ENCODE measurements at regions not wholly inside any gene's neighbourhood (a gene's known extent, or its start where the extent isn't known, plus 50 kb on each side); places are given as distances from the start of the nearest gene placed in this dataset.
"Not testable (repeated sequence)": the region's sequence is repeated elsewhere in the genome, so short reads cannot be mapped to it uniquely, and the experiment has no call there.

- DNase-seq, result no peak
These were observed 400.8 kb upstream of the MYT1L start for GRCh38 chr2:2731816-2732284.

DNA sequence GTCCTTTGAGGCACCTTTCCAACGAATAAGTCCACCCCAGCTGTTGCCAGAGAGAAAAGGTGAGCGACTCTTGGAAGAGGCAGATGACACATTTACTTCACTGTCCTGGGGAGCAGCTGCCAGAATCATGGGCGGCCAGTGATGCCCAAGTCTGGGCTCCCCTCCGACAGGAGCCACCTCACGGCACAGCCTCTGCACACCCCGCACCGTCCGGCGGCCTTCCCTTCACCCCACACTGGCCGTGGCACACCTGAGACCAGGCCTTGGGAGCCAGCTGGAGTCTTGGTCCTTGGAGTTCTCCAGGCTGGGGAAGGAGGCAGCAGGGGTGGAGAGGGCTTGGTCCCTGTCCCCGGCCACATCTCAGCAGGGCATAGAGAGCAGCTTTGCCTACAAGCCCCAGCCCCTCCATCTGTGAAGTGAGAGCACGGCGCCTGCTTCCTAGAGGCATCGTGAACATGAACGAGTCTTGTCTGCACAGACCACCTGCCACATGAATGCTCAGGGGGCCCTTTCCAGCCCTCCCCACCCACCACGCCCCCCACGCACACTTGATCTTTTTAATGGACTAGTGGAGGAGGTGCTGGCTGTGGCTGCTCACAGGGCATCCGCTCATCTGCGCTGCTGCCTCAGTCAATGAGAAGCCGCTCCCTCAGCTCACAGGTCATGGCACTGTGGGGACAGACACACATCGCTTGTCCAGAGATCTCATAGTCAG, 400.2 kb upstream of the MYT1L start:
- DNase-seq, result no peak

- no peak for DNase-seq
These were observed 399.3 kb upstream of the MYT1L start for GRCh38 chr2:2730301-2730833.

GRCh38 chr2:2729246-2729645, 398.2 kb upstream of the MYT1L start:
- DNase-seq, result no peak

DNA sequence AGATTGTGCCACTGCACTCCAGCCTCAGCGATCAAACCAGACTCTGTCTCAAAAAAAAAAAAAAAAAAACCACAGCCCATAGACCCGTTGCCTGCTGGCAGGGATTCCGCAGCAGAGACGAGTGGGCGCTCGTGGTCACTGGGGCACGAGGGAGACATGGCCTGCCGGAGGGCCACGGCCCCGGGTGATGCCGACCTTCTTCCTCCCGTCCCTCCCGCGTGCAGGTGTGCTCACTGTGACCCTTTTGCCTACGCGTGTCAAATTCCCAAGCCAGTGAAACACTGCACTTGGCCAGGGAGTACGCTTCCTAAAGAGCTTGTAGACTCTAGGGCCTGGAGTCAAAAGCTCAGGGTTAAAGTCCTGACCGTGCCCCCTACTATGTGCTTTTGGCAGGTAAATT, 397.6 kb upstream of the MYT1L start:
- no peak for DNase-seq

DNA sequence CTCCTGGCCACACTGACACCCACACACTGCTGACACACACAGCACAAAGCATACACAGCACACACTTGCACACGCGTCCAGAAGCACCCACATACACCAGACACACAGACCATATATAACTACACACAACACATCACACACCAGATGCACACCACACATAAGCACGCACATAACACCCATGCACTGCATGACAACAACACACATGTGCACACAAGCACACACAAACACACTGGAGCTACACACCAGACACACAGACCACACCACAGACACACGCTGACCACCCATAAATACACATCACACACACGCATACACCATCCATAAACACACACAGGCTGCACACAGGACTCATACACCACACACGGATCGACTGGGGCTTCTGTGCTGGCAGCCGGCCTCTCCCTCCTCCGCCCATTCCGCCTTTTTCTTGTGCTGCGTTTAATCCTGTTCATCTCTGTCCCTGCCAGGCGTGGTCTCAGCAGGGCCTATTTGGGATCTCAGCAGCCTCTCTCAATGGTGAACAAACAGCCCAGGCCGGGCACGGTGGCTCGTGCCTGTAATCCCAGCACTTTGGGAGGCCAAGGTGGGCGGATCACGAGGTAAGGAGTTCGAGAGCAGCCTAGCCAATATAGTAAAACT, 396.9 kb upstream of the MYT1L start:
- no peak for DNase-seq

- DNase-seq, result no peak
These were observed 395.1 kb upstream of the MYT1L start for GRCh38 chr2:2726163-2726562.

DNA sequence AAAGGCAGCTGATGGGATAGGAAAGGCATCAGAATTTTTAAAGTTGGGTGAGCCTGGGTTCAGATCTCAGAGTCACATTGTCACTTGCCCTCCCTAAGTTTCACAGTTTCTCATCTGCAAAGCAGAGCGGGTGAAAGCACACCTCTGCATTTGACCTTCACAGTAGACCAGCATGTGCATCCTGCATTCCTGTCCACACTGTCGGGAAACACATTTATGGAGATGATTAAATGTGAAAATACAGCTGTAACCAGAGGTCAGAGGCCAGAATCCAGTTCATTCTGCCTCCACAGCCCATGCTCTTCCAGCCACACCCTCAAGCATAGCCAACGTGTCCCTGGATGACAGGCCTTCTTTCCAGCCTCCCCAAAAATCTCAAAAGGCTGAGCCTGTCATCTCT, 392.0 kb upstream of the MYT1L start:
- DNase-seq, result no peak

- no peak for DNase-seq
These were observed 390.3 kb upstream of the MYT1L start for GRCh38 chr2:2721296-2721835.

DNA sequence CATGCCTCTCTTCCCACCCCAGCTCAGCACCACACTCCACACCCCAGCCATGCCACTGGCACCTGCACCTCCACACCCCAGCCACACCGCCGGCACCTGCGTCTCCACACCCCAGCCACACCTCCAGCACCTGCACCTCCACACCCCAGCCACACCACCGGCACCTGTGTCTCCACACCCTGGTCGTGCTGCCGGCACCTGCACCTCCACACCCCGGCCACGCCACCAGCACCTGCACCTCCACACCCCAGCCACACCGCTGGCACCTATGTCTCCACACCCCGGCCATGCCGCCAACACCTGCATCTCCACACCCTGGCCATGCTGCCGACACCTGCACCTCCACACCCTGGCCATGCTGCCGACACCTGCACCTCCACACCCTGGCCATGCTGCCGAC, 389.7 kb upstream of the MYT1L start:
- not testable (repeated sequence) for DNase-seq

GRCh38 chr2:2720351-2720750, 389.3 kb upstream of the MYT1L start:
- peak in 17 of 56 donors; percentile 3 to 43 (median 25) for DNase-seq

DNA sequence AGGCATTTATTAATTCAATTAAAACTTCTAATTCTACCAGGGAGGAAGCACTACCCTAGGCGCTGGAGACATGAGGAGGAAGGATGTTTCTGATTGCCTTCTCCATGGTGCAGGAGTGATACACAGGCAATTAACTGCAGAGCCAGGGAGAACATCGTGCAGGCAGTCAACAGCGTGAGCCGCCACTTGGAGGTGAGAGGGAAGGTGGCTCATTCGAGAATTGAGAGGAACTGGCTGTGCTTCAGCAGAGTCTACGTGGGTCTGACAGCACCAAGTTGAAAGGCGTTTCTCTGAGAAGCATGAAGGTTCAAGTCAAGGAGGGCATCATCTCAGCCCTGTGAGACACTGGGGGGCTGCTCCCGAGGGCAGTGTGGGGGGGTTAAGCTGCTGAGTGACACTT, 388.7 kb upstream of the MYT1L start:
- peak in 7 of 56 donors; percentile 11 to 61 (median 24) for DNase-seq

- DNase-seq, result no peak
These were observed 387.9 kb upstream of the MYT1L start for GRCh38 chr2:2719015-2719414.

DNA sequence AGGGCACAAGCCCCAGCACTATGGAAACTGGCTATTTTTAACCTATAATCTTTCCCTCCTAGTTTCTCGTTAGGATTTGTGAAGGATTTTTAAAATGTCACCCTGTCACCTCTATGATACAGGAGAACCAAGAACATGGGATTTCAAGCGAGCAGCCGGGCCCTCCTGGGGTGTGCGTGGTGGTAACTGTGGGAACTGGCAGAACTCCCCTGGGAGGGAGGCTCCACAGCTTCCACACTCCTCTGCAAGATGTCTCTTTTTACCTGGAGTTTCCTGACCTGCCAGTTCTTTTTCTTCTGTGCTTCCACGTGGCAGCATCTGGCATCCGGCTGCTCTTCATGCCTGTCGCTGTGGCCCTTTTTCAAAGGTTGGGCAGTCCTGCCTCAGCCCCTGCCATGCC, 386.3 kb upstream of the MYT1L start:
- DNase-seq, result no peak

DNA sequence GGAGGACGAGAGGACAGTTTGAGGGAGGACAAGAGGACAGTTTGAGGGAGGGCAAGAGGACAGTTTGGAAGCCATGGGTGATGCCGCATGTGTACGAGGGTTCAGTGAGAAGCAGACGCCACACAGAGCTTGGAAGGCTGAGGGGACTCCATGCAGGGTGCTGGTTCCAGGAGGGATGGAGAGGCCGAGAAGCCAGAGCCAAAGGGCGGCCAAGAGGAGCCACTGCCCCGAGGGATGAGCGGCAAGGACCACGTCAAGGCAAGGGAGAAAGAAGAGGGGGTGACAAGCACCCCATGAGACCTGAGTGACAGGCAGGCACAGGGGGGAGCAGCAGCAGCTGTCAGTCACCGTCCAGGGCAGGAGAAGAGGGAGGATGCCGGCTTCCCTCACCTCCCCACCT, 385.7 kb upstream of the MYT1L start:
- DNase-seq, result no peak

DNA sequence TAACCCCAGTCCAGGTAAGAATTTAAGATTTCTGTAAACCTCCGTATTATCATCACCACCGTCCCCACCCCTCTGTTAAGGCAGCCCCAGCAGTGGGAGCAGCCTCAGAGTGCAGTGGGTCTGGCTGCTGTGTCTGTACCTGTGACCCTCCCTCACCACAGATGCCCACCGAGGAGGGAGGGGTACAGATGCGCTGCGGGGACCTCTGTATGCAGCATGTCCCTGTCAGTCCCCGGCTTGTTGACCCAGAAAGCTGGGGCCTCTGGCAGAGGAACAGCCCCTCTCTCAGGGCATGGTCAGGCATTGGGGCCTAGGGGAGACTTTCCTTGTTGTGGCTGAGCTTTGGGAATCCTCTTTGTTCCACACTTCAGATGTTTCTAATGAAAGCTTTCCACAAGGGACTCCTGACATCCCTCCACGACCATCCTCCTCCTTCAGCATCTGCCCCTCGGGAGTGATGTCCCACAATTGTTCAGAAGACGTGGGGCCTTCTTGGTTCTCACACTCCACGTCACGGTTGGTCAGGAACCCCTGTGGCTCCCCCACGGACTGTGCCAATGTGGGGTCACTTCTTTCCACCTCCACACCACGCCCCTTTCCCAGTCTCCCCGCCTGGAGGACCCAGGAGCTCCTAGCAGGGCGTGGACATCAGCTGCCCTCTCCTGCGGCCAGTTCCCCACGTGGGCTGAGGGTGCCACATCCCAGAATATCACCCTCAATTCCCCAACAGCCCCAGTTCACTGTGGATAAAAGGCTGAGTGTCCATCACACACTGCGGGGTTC, 384.2 kb upstream of the MYT1L start:
- no peak for DNase-seq

- DNase-seq, result no peak
These were observed 383.3 kb upstream of the MYT1L start for GRCh38 chr2:2714408-2714807.

DNA sequence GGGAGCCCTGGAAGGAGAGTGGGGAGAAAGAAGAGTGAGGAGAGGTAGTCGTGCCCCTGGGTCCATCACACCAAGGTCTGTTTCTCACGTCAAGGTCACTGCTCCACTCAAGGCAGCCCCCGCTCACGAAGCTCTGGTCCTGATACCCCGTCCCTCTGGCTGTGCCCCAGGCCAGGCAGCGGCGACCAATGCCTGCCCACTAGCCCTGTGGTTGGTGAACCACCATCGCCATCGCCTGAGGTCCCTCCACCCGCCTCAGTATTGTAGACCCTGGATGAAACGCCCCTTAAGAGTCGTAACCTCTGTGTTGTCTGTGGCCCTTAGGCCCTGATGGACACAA, 378.3 kb upstream of the MYT1L start:
- DNase-seq, result no peak

GRCh38 chr2:2708575-2709430, 377.7 kb upstream of the MYT1L start:
- DNase-seq, result no peak

GRCh38 chr2:2707206-2707991, 376.3 kb upstream of the MYT1L start:
- DNase-seq, result peak in 16 of 56 donors; percentile 4 to 46 (median 18)

Data from nucleus accumbens (tissue), 56 donors.